Stimulated activated CD4-positive, alpha-beta T cell treated with anti-CD3 and anti-CD28 coated beads, TNF-alpha, amount 100 ng/mL, for 48 hours (primary cell): ENCODE measurements at regions not wholly inside any gene's neighbourhood (a gene's known extent, or its start where the extent isn't known, plus 50 kb on each side); places are given as distances from the start of the nearest gene placed in this dataset.
A peak's percentile ranks its signal among the peaks of the same experiment; 100 is the strongest.
"Not testable (repeated sequence)": the region's sequence is repeated elsewhere in the genome, so short reads cannot be mapped to it uniquely, and the experiment has no call there.

Experiments
- DNase-seq, 3 donors: peaks; one replicate each; pipeline ENCODE4 v3.0.0-alpha.2; 2020; ENCODE audit warnings: low read depth in 3 of 3

- DNase-seq = no peak
These were observed 83.6 kb downstream of the PLEKHG1 start for GRCh38 chr6:150683320-150683719.

- no peak for DNase-seq
These were observed 84.5 kb downstream of the PLEKHG1 start for GRCh38 chr6:150684161-150684560.

- DNase-seq = no peak
These were observed 85.2 kb downstream of the PLEKHG1 start for GRCh38 chr6:150684714-150685459.

GRCh38 chr6:150685860-150686259, 86.2 kb downstream of the PLEKHG1 start:
- peak; percentile 32 to 70 (median 32) for DNase-seq

GRCh38 chr6:150686566-150686965, 86.9 kb downstream of the PLEKHG1 start:
- no peak for DNase-seq

GRCh38 chr6:150687508-150687907, 87.8 kb downstream of the PLEKHG1 start:
- DNase-seq = no peak

- no peak for DNase-seq
These were observed 90.4 kb downstream of the PLEKHG1 start for GRCh38 chr6:150689900-150690590.

GRCh38 chr6:150690681-150691080, 91.0 kb downstream of the PLEKHG1 start:
- DNase-seq = no peak

GRCh38 chr6:150691463-150691862, 91.8 kb downstream of the PLEKHG1 start:
- DNase-seq = no peak

GRCh38 chr6:150692604-150693003, 92.9 kb downstream of the PLEKHG1 start:
- DNase-seq = no peak

- no peak for DNase-seq
These were observed 95.2 kb downstream of the PLEKHG1 start for GRCh38 chr6:150694889-150695288.

- DNase-seq = no peak
These were observed 96.0 kb downstream of the PLEKHG1 start for GRCh38 chr6:150695652-150696051.

- no peak for DNase-seq
These were observed 96.5 kb downstream of the PLEKHG1 start for GRCh38 chr6:150696190-150696589.

- DNase-seq = not testable (repeated sequence)
These were observed 97.2 kb downstream of the PLEKHG1 start for GRCh38 chr6:150696918-150697317.

GRCh38 chr6:150697515-150697914, 97.8 kb downstream of the PLEKHG1 start:
- no peak for DNase-seq

GRCh38 chr6:150698391-150698790, 98.7 kb downstream of the PLEKHG1 start:
- DNase-seq = no peak

- DNase-seq = no peak
These were observed 103.0 kb downstream of the PLEKHG1 start for GRCh38 chr6:150702675-150703074.

- no peak for DNase-seq
These were observed 104.9 kb downstream of the PLEKHG1 start for GRCh38 chr6:150704447-150705192.

GRCh38 chr6:150705392-150705791, 105.7 kb downstream of the PLEKHG1 start:
- DNase-seq = no peak

- no peak for DNase-seq
These were observed 110.6 kb downstream of the PLEKHG1 start for GRCh38 chr6:150710236-150710635.

- DNase-seq = no peak
These were observed 111.4 kb downstream of the PLEKHG1 start for GRCh38 chr6:150711061-150711460.
